Neural progenitor cell (in vitro differentiated cells): ENCODE measurements at regions not wholly inside any gene's neighbourhood (a gene's known extent, or its start where the extent isn't known, plus 50 kb on each side); places are given as distances from the start of the nearest gene placed in this dataset.

ENCODE experiments used
- CTCF ChIP-seq: fragments of 200-600 bp; sonication (generic); IDR thresholded peaks from 2 replicates; pipeline ENCODE4 v1.5.1; 2017; ENCODE audit warnings: antibody characterized with exemption, mild to moderate bottlenecking
- EZH2 ChIP-seq: fragments of 200-600 bp; sonication (generic); IDR thresholded peaks from 2 replicates; pipeline ENCODE4 v1.6.1; 2017; ENCODE audit warnings: antibody characterized with exemption, mild to moderate bottlenecking, moderate library complexity

- TF ChIP-seq CTCF (no peak), EZH2 (no peak)
Observed at GRCh38 chr5:133825631-133826289, 142.7 kb downstream of the C5orf15 start.
